GM12873 (cell line): ENCODE measurements at regions not wholly inside any gene's neighbourhood (a gene's known extent, or its start where the extent isn't known, plus 50 kb on each side); places are given as distances from the start of the nearest gene placed in this dataset.

Experiments used
- TF ChIP-seq, protein P1 (sequence below): IDR thresholded peaks from 2 replicates; pipeline ENCODE4 v1.5.1; 2012; ENCODE audit warnings: low read depth, mild to moderate bottlenecking, moderate library complexity, low read length, control low read depth; ENCODE audit not compliant: insufficient read depth; ENCODE audit errors: missing control alignments

DNA sequence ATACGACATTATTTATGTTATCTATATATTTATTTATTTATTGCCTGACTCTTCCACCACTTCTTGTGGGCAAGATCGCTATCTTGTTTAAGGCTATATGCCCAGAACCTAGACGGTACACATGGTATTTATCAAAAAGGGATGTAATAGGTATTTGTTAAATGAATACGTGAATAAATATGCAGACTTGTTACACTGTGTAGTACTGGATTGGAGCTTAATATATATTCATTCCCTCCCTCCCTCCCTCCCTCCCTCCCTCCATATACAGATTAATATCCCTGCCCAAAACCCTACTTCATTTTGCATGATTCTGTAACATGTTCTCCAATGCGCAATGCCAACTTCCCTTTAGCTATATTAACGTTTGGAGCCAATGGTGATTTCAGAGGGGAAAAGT is 1273.7 kb upstream of the AUTS2 start:
- TF ChIP-seq, protein P1, sequence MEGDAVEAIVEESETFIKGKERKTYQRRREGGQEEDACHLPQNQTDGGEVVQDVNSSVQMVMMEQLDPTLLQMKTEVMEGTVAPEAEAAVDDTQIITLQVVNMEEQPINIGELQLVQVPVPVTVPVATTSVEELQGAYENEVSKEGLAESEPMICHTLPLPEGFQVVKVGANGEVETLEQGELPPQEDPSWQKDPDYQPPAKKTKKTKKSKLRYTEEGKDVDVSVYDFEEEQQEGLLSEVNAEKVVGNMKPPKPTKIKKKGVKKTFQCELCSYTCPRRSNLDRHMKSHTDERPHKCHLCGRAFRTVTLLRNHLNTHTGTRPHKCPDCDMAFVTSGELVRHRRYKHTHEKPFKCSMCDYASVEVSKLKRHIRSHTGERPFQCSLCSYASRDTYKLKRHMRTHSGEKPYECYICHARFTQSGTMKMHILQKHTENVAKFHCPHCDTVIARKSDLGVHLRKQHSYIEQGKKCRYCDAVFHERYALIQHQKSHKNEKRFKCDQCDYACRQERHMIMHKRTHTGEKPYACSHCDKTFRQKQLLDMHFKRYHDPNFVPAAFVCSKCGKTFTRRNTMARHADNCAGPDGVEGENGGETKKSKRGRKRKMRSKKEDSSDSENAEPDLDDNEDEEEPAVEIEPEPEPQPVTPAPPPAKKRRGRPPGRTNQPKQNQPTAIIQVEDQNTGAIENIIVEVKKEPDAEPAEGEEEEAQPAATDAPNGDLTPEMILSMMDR, result no peak

DNA sequence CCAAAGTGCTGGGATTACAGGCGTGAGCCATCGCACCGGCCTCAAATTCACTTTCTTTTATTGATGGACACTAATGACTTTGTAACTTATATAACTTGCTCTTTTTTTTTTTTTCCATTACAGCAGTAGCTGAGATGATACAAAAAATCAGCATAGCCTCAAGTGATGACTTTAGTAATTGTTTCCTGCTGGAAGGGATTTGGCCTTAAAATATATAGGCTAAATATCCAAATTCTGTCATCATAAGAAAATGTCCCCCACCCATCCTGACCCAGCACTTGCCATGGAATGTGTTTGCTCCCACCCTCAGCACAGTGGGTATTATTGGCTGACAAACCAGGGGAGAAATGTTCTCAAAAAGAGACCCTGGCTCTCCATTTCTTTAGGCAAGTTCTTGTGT is 1264.1 kb upstream of the AUTS2 start:
- TF ChIP-seq, protein P1, result no peak

DNA sequence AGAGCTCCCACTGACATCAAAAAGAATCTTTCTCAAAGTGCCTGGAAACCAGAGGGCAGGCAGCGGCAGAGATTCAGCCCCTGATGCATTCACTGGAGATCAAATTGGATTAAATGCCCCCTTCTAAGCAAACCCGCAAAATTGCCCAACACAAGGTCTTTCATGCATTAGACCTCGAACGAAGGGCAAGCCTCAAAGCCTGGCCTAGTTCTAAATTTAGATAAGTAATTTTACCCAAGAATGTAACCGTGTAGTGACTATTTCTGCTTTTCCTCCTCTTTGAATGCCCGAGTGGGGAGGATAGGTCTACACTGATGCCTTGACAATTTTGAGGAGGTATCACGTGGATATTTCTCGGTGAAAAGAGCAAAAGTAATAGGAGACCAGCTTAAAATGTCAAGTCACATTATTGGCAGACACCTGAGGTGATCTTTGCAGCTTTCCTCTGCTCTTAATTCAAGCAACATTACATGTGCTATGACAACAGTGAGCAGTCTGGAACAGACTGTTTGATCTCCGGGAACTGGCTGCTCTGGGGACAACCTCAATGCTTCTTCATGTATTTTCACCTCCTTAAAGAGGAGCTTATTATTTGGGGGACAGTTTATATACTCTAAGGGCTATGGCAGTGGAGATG is 1263.5 kb upstream of the AUTS2 start:
- TF ChIP-seq, protein P1, result no peak

DNA sequence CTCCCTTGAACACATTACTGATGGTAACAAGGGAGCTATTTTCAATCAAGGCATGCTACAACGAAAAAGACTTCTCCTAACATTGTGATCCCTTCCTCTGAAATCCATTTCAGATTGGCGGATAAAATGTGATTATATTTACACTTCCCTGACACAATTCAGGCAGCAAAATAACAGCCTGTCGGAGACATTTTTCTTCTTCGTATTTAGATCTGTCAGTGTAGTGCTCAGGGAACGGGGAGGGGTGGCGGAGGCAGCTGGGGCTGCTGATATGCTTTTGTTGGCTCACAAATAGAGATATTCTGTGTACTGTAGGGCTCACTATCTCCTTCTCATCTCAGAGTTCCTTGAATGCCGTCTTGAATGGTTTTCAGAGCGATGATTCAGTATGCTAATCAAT is 1261.7 kb upstream of the AUTS2 start:
- TF ChIP-seq, protein P1, result no peak

DNA sequence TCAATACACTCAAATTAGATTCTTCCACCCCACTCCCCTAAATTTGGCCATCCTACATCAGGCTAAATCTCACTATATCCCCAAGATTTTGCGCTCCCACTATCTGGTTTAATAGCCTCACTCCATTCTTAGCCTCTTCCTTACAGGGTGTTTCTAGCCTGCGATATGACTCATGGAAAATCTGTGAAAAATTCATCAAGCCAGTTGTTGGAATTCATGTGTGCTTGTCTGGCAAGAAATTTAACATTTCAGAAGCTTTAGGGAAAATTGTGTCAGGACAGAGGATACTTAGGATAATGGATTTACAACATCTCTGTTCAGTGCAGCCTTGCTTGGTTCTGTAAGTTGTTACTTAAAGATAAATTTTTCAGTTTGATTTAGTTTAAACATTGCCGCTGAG is 1249.9 kb upstream of the AUTS2 start:
- TF ChIP-seq, protein P1, result no peak

DNA sequence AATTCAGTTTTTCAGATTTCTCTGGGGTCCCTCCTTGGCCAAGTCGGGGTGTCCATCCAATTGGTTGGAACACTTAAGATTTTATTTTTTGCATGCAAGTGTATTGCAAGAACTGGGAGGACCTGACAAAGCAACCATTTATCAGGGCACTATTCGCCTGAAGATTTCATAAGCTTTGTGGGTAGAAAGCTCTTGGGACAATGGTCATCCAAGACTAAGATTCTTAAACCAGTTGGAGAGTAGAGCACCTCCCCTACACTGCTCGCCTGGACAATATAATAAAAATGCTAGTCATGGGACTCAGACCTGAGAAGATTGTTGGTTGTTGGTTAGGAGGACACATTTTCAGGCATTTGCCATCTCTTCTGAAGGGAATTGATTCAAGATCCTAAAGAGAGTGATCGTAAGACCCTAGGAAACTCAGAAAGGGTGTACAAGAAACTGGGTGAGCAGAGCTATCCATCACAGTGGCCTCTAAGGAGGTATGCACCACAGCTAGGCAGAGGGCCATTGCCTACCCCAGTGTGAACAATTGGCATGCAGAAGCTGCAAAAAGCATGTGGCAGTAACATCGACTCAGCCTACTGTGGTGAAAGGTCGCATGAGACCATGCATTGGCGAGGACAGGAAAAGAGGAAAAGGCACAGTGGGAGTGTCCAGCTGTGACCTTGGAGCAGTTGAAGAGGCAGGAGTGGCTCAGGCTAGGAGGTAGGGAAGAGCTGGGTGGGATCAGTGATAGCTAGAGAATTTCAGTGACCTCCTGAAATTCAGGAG is 1235.3 kb upstream of the AUTS2 start:
- TF ChIP-seq, protein P1, result no peak

DNA sequence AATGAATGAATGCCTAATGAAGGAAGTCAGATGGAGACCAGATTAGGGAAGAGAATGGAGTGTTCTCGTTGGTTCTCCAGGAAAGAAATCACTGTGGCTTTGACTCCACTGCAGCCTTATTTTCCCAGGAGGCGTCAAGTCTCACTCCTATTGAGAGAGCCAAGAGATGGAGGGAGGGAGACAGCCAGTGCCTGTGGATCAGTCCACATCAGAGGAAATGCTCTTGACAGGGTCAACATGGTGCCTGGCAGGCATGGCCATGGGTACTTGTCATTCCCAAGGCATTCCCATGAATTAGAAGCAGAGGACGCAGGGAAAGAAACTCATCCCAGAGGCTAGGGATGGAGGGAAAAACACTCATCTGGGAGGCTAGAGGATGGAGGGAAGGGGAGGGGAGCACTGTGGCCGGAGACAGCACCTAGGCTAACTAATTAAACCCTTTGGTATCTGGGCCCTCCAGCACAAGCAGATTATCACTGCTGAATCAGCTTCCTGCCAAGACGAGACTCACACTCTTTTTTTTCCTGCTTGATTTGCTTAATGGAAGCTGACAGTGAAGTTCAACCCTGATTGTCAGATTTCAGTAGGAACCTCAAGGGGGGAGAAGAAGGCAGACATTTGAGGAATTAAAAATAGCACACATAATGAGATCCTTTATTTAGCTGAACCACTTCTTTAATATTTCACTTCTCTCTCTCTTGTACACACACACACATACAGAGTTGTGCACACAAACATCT is 1233.2 kb upstream of the AUTS2 start:
- TF ChIP-seq, protein P1, result no peak
